Activated CD8-positive, alpha-beta memory T cell treated with anti-CD3 and anti-CD28 coated beads for 36 hours (primary cell): ENCODE measurements at regions not wholly inside any gene's neighbourhood (a gene's known extent, or its start where the extent isn't known, plus 50 kb on each side); places are given as distances from the start of the nearest gene placed in this dataset.

ENCODE experiments used
- CTCF ChIA-PET: fragments of 350-600 bp; sonication (Branson Sonifier 250); formaldehyde crosslinking; loops from one replicate; lab custom pipeline; 2021; ENCODE audit warnings: antibody characterized with exemption; lab: Charles Lee
- POLR2A ChIA-PET: fragments of 350-600 bp; sonication (Branson Sonifier 250); formaldehyde crosslinking; loops from one replicate; lab custom pipeline; 2021; ENCODE audit warnings: antibody characterized with exemption; lab: Charles Lee

- POLR2A ChIA-PET = no interaction called here
- CTCF ChIA-PET = no interaction called here
Observed at GRCh38 chr2:5123582-5124196, 568.5 kb upstream of the SOX11 start.

DNA sequence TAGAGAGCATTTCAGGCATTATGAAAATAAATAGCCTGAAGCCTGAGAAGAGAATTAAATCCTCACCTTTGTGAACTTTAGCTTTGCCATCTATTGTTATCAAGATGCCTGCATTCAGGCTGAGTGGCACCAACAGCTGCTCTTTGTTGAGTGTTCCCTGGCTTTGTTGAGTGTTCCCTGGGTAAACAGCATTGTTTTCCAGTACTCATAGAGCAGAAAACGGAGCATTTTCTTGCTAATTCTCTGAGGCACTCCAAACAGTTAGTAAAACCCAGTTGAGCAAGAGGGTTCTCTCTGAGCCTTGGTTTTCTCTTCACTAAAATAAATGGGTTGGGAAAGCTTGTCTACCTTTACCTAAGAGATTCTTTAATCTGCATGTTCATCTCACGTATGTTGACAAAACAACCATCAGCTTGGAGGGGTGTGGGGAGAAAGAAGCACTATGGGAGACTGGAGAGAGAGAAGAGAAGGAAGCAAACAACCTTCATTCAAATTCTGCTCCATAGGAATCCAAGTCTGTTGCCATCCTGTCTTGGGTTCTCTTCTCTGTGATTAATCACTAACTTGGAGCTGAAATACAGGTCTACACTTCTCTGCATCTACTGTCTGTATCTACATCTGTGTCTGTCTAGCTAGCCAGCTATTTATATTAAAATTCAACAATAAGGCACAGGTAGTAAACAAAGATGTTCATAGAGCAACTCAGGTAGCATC is 567.0 kb upstream of the SOX11 start:
- POLR2A ChIA-PET = no interaction called here
- CTCF ChIA-PET = no interaction called here

DNA sequence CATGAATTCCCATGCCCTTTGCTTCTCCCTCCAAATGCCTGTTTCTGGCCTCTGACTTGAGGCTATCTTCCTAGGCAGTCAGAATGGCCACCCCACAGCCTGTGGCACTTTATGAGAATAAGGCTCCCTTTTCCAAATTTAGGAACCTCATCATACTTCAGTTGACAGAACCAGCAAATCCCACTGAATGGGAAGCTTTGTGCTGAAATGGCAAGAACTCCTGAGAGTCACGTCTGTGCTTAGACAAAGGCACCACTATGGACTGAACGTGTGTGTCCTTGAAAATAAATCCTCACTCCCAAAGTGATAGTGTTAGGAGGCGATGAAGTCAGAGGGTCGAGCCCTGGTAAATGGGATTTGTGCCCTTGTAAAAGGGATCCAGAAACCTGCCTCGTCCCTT is 559.9 kb upstream of the SOX11 start:
- POLR2A ChIA-PET = no interaction called here
- CTCF ChIA-PET = no interaction called here

DNA sequence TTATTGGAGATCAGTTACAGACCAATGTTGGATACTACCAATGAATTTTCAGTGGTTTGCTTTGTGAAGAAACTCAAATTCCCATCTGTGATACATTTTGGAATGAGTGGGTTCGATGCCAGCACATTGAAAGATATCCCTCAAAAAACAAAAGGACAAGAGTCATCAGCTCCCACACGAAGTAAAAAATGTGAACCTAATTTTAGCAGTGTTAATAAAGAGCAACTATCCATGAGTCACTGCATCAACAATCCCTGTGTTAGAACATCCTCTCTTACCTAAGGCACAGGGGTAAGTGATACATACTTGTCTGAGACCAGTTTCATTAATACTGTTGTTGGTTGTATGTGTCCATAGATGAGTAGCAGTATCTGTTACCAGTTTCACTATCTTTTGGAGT is 551.8 kb upstream of the SOX11 start:
- ChIA-PET POLR2A (no interaction called here), CTCF (no interaction called here)

DNA sequence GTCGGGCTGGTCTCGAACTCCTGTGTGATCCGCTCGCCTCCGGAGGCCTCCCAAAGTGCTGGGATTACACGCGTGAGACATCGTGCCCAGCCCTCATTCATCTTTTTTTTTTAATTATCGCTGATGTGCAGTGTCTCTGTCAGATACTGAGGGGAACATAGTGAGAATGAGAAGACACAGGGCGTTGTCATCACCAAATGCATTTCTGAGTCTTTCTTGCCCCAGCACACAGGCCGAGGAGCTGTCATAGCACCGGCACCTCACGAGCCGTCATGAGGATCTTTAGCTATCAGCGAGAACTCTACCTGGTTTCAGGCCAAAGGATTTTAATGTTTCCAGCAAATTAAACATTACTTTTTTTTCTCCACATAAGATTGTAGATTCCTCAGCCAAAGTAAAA is 548.0 kb upstream of the SOX11 start:
- POLR2A ChIA-PET = no interaction called here
- CTCF ChIA-PET = no interaction called here

DNA sequence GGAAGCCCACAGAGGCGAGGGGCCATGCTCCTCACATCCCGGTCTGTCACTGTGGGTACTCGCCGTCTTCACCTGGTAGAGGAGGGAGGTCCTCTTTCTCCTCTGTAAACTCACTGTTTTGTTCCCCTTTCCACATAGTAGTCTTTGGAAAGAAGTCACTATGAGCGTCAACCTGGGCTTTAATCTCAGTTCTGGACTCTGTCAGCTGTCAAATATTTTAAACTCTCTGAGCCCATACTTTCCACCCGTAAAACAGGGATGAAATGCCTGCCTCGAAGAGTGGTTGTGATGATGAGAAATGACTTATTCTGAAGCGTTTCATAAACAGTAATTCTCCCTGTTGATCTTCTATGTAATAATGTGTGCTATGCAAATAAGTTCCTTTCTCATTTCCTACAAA is 547.1 kb upstream of the SOX11 start:
- ChIA-PET POLR2A (no interaction called here), CTCF (no interaction called here)

DNA sequence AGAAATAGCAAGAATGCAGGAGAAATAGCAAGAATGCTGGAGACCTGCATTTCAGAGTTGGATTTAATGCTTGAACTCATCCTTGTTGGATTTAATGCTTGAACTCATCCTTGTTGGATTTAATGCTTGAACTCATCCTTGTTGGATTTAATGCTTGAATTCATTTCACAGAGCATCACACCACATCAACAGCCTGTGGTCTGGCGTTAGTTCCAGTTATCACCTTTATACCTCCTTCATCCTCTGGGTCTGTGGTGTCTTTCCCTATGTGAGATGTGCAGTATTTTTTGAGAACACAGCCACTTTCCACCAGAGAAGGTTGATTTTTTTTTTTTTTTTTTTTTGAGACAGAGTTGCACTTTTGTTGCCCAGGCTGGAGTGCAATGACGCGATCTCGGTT is 546.4 kb upstream of the SOX11 start:
- CTCF ChIA-PET = no interaction called here
- POLR2A ChIA-PET = no interaction called here

DNA sequence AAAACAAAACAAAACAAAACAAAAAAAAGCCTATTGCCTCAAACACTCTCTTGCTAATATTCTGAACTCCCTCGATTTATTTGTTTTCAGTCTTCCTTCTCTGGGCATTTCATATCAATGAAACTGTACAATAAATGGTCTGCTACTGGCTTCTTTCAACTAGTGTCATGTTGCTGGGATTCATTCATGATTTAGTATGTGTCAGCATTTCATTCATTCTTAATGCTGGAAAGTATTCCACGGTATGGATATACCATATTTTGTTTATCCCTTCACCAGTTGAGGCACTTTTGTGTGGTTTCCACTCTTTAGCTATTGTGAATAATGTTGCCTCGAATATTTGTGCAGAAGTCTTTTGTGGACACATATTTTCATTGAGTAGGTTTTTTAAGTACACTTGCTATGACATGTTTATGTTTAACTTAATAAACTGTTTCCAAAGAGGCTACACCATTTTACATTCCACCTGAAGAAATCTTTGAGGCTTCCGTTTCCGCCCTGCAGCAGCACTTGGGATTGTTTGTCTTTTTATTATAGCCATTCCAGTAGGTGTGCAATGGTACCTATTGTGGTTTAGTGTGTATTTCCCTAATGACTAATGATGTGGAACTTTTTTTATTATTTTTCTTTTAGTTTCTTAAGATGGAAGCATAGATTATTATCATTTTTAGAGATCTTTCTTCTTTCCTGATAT is 543.6 kb upstream of the SOX11 start:
- ChIA-PET POLR2A (no interaction called here), CTCF (no interaction called here)

- ChIA-PET POLR2A (no interaction called here), CTCF (no interaction called here)
Observed at GRCh38 chr2:5150871-5151270, 541.3 kb upstream of the SOX11 start.

DNA sequence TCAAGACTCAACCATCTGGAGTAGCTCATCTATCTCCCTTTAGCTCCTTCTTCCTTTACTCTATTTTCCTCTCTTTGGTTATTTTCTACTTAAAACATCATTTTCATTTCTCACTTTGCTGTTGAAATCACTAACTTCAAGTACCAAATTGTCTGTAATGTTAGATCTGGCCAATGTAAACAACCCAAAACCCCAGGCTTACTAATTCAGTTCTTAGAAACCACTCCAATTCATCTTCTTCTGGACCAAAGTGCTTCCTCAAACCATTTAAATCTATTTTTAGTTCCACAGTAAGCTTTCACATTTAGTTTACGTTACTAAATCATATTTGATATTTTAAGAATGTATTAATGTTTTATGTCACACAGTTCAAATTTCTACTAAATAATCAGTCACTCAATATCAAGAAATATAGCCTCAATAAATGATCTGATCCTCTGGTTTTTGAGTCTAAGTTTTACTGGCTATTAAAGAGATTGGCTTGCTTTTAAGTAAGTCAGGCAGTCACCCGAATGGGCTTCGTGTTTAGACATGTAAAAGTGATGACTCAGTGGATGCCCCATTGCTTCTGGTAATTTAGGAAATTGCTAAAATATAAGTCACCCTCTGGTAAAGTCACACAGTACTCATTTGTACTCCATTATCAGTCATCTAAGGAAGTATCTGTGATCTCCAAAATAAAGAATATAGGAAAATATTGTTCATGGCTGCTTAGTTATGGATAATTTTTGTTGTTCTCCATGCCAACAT is 527.2 kb upstream of the SOX11 start:
- ChIA-PET CTCF (no interaction called here), POLR2A (no interaction called here)

DNA sequence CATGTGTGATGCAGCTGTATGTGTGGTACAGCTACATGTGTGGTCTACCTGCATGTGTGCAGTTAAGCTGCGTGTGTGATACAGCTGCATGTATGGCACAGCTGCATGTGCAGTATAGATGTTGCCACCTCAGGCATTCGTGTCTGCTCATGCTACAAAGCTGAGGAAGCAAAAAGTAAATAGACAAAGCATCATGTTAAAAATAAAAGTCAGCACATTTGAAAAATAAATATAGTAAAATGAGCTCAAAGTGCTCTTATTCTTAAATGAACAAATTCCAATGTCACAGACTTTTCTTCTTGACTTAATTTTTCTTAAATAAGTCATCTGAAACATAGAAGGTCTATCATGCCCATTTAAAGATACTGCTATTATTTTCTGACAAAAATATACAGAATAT is 519.3 kb upstream of the SOX11 start:
- POLR2A ChIA-PET = no interaction called here
- CTCF ChIA-PET = no interaction called here

GRCh38 chr2:5173876-5174535 is 518.2 kb upstream of the SOX11 start:
- ChIA-PET CTCF (no interaction called here), POLR2A (no interaction called here)

DNA sequence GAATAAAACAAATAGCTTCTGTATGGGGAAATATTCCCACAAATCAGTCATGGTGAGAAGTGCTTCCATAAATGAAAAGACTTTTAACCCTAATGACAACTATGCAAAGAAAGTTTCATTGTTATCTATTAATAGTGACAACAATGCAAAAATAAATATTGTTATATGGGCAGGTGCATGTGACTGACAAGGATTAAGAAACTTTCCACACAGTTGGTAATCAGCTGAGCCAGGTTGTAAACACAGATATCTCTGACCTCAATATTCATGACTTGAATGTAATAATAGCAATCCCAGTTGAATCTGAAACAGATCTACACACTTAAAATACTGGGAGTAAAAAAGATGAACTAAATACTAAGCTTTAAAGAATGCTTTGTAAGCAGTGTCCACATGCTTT is 517.0 kb upstream of the SOX11 start:
- ChIA-PET POLR2A (no interaction called here), CTCF (no interaction called here)

- CTCF ChIA-PET = no interaction called here
- POLR2A ChIA-PET = no interaction called here
Observed at GRCh38 chr2:5176764-5177163, 515.4 kb upstream of the SOX11 start.

- ChIA-PET CTCF (no interaction called here), POLR2A (no interaction called here)
Observed at GRCh38 chr2:5183031-5183430, 509.2 kb upstream of the SOX11 start.

- POLR2A ChIA-PET = no interaction called here
- CTCF ChIA-PET = no interaction called here
Observed at GRCh38 chr2:5187283-5187682, 504.9 kb upstream of the SOX11 start.

GRCh38 chr2:5188636-5189035 is 503.5 kb upstream of the SOX11 start:
- ChIA-PET CTCF (no interaction called here), POLR2A (no interaction called here)

- CTCF ChIA-PET = no interaction called here
Observed at GRCh38 chr2:5190023-5190422, 502.2 kb upstream of the SOX11 start.

DNA sequence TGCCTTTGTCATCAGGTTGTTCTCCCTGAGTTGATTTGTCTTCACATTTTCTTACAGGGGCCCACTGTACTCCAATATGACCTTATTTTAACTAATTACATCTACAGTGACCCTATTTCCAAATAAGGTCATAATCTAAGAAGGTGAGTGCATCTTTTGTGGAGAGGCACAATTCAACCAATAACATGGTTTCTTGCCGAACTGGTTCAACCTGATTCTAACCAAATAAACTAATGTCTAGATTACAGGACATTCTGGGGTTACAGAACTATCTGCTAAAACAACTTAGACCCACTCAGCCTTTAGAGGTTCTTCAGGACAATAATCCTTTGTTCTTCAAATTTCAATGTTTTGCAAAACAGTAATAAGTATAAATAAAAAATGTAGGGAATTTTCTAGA is 496.5 kb upstream of the SOX11 start:
- ChIA-PET CTCF (no interaction called here), POLR2A (no interaction called here)

More at GRCh38 chr2:5190023-5190422, 502.2 kb upstream of the SOX11 start:
- POLR2A ChIA-PET = no interaction called here
